ENCODE measurements at regions not wholly inside any gene's neighbourhood (a gene's known extent, or its start where the extent isn't known, plus 50 kb on each side); places are given as distances from the start of the nearest gene placed in this dataset.
"Not testable (repeated sequence)": the region's sequence is repeated elsewhere in the genome, so short reads cannot be mapped to it uniquely, and the experiment has no call there.

- ATAC-seq (no peak), DNase-seq (ENCODE audit: low spot score) (no peak)
- intact Hi-C loops (cut with DNase I): no loop called here
Measured at GRCh38 chr1:172781513-172782140, 122.7 kb downstream of the FASLG start.

- ATAC-seq (no peak), DNase-seq (ENCODE audit: low spot score) (no peak)
- intact Hi-C loops (cut with DNase I): no loop called here
Measured at GRCh38 chr1:172789840-172790239, 130.9 kb downstream of the FASLG start.

- DNase-seq (ENCODE audit: low spot score) (no peak), ATAC-seq (no peak)
- intact Hi-C loops (cut with DNase I): no loop called here
Measured at GRCh38 chr1:172790245-172790644, 131.3 kb downstream of the FASLG start.

- no peak for DNase-seq (ENCODE audit: low spot score)
- intact Hi-C loops (cut with DNase I): no loop called here
- ATAC-seq: no peak
Measured at GRCh38 chr1:172793823-172794222, 134.9 kb downstream of the FASLG start.

- no peak for ATAC-seq
- intact Hi-C loops (cut with DNase I): no loop called here
- no peak for DNase-seq (ENCODE audit: low spot score)
Measured at GRCh38 chr1:172795741-172796140, 136.8 kb downstream of the FASLG start.

- intact Hi-C loops (cut with DNase I); DNase-seq (ENCODE audit: low spot score); ATAC-seq: not testable (repeated sequence)
Measured at GRCh38 chr1:172799804-172800203, 140.9 kb downstream of the FASLG start.

GRCh38 chr1:172801771-172802322, 142.9 kb downstream of the FASLG start:
- DNase-seq (ENCODE audit: low spot score) (no peak), ATAC-seq (no peak)

GRCh38 chr1:172809750-172810149, 150.8 kb downstream of the FASLG start:
- intact Hi-C loops (cut with DNase I): no loop called here
- ATAC-seq: no peak
- no peak for DNase-seq (ENCODE audit: low spot score)

More at GRCh38 chr1:172801771-172802322, 142.9 kb downstream of the FASLG start:
- intact Hi-C loops (cut with DNase I): no loop called here

- intact Hi-C loops (cut with DNase I): no loop called here
- no peak for ATAC-seq
Measured at GRCh38 chr1:172810480-172811175, 151.7 kb downstream of the FASLG start.

GRCh38 chr1:172811694-172812093, 152.8 kb downstream of the FASLG start:
- intact Hi-C loops (cut with DNase I): no loop called here
- DNase-seq (ENCODE audit: low spot score) (no peak), ATAC-seq (no peak)

More at GRCh38 chr1:172810480-172811175, 151.7 kb downstream of the FASLG start:
- DNase-seq (ENCODE audit: low spot score): no peak

GRCh38 chr1:172812118-172812517, 153.2 kb downstream of the FASLG start:
- intact Hi-C loops (cut with DNase I): no loop called here
- DNase-seq (ENCODE audit: low spot score) (no peak), ATAC-seq (no peak)

GRCh38 chr1:172813330-172813729, 154.4 kb downstream of the FASLG start:
- no peak for ATAC-seq
- DNase-seq (ENCODE audit: low spot score): no peak
- intact Hi-C loops (cut with DNase I): no loop called here

- no peak for DNase-seq (ENCODE audit: low spot score)
- intact Hi-C loops (cut with DNase I): no loop called here
- no peak for ATAC-seq
Measured at GRCh38 chr1:172814428-172814827, 155.5 kb downstream of the FASLG start.

- no peak for ATAC-seq
- intact Hi-C loops (cut with DNase I): no loop called here
- no peak for DNase-seq (ENCODE audit: low spot score)
Measured at GRCh38 chr1:172815740-172816139, 156.8 kb downstream of the FASLG start.

- intact Hi-C loops (cut with DNase I): no loop called here
- ATAC-seq (peak; percentile 45), DNase-seq (ENCODE audit: low spot score) (no peak)
Measured at GRCh38 chr1:172818841-172819527, 160.1 kb downstream of the FASLG start.

GRCh38 chr1:172820475-172821158, 161.7 kb downstream of the FASLG start:
- DNase-seq (ENCODE audit: low spot score) (no peak), ATAC-seq (no peak)
- intact Hi-C loops (cut with DNase I): loop anchor here (5.0 kb wide), 1 partner anchor 377 kb away; no protein-coding TSS in a partner anchor

GRCh38 chr1:172821609-172822274, 162.8 kb downstream of the FASLG start:
- intact Hi-C loops (cut with DNase I): loop anchor here (5.0 kb wide), 1 partner anchor 376 kb away; no protein-coding TSS in a partner anchor
- ATAC-seq (no peak), DNase-seq (ENCODE audit: low spot score) (no peak)

GRCh38 chr1:172822886-172823285, 164.0 kb downstream of the FASLG start:
- DNase-seq (ENCODE audit: low spot score) (no peak), ATAC-seq (no peak)
- intact Hi-C loops (cut with DNase I): loop anchor here (5.0 kb wide), 1 partner anchor 374 kb away; no protein-coding TSS in a partner anchor
